Fibroblast of skin of scalp (primary cell): ENCODE measurements at regions not wholly inside any gene's neighbourhood (a gene's known extent, or its start where the extent isn't known, plus 50 kb on each side); places are given as distances from the start of the nearest gene placed in this dataset.

ENCODE experiments used
- DNase-seq: peaks from one replicate; pipeline ENCODE4 v3.0.0-alpha.2; 2013

DNA sequence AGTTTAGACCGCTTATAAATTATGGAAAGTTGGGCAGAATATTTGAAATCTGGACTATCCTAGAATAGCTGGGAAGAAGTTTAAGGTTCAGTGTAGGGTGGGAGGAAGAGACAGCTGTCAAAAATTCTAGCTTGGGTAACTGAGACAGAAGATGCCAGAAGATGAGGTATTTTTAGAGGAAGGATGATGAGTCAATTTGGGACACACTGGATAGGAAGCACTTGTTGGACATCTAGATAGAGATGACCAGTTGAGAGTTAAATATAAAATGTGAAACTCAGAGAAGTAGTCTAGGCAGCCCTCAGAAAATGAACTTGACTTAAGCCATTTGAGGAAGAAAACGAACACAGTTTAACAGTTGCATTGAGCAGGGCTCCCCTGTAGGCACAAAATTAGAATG lies 137.9 kb upstream of the MAP9 start:
- DNase-seq, result no peak

GRCh38 chr4:155512817-155513216 lies 136.1 kb upstream of the MAP9 start:
- DNase-seq, result no peak

DNA sequence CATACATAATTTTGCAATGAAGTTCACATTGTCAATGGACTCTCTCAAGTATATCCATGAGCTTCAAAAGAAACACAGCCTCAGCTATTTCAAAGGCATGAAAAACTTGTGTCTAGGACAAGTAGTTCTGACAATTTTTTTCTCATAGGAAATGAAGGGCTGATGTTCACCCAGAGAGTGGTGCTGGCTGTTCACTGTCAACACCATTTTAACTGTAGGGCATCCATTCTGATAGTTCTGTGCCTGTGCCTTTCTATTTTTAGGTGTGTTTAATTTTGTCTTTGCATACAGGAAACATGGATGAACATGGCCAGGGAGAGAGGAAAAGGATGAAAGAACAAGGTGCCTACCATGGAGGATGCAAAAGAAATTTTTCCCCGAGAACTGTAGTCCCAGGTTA lies 135.3 kb upstream of the MAP9 start:
- no peak for DNase-seq

DNA sequence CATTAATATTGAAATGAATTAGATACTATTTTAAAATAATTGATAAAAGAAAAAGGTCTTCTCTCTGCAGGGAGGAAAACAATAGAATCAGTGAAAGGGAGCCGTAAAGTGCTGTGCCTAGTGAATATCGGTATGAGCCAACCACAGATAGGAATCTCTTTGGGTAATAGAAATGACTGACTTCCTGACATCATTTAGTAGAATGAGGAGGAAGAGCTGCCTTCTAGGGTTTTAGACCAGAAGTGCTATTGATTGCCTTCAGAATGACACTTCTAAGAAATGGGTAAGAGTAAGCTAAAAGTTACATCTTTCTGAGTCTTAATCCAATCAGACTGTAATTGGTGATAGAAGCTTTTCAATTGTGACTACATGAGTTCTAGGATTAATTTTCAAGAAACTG lies 134.0 kb upstream of the MAP9 start:
- DNase-seq, result no peak

DNA sequence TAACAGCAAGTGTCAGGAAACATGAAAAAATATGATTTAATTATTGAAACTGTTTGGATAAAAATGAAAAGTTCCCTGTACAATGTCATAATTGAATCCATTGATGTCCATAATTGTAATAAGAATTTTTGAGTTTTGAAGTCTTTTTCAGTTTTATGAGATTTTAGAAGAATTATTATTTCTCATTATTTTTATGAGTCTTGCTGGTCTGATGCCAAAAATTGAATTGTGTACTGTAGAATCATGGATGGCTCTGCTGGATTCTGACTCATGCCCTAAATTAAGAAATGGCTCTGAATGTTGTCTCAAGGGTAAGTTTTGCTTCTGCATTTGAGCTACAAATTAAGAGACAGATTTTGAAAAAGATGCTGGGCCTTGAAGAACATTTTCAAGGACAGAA lies 132.8 kb upstream of the MAP9 start:
- DNase-seq, result no peak

DNA sequence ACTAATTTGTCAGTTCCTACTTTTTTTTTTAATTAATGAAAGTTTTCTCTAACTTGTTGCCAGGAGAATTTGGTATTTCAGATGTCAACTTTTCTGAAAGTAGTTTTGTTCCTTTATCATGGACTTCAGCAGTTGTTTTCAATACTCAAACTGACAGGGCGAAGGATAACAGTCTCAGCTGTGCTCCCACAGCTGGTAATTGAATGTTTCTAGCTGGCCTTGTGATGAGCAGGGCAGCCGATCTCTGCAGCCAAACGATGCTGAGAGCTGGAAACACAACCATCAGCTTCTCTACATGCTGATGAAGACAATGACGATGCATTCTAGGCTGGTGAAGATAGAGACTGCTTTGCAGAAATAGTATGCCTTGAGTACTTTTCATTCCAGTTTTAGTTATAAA lies 130.0 kb upstream of the MAP9 start:
- no peak for DNase-seq

GRCh38 chr4:155505321-155505720 lies 128.6 kb upstream of the MAP9 start:
- no peak for DNase-seq

- no peak for DNase-seq
Observed at GRCh38 chr4:155497306-155497705, 120.5 kb upstream of the MAP9 start.

DNA sequence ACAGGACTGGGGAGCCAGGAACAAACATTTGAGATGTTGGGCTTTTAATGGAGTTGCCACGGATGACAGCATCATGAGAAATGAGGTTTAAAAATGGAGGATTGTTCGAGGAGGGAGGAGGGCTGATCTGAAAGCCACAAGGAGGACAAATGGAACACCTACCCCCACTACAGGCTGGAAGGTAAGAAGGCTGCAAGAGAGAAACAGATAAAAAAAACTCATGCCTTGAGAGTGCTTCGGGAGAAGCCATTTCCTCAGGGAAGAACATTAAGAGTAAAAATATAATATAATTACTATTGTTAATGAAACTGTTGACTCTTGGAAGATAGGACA lies 119.5 kb upstream of the MAP9 start:
- no peak for DNase-seq

- no peak for DNase-seq
Observed at GRCh38 chr4:155495572-155496293, 119.0 kb upstream of the MAP9 start.

DNA sequence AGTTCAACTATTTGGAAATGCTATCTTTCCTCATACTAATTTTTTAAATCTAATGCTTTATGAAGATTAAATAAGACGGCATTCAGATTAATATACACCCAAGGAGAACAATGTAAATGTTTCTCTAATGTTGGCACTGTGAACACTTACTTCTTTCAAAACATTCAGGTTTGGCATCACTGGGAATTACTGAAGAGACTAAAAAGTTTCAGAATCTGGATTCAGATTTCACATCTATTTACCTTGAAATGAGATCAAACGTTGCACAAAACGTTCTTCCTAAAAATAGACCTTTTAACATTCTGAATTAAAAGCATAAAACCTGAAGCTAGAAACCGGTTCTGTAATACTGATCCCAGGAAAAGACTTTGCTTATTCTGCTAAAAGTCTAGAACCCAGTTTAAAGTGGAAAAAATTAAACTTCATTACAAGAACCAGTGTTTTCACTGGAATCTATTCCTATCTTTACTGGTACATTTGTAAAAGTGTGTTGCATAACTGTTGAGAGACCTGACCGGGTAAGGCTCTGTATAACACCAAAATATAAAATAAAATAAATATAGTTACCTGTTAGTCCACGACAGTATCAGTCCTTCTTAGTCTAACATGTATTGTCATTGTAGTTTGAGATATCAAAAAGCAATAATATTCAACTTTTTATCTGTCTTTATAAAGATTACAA lies 117.4 kb upstream of the MAP9 start:
- no peak for DNase-seq

DNA sequence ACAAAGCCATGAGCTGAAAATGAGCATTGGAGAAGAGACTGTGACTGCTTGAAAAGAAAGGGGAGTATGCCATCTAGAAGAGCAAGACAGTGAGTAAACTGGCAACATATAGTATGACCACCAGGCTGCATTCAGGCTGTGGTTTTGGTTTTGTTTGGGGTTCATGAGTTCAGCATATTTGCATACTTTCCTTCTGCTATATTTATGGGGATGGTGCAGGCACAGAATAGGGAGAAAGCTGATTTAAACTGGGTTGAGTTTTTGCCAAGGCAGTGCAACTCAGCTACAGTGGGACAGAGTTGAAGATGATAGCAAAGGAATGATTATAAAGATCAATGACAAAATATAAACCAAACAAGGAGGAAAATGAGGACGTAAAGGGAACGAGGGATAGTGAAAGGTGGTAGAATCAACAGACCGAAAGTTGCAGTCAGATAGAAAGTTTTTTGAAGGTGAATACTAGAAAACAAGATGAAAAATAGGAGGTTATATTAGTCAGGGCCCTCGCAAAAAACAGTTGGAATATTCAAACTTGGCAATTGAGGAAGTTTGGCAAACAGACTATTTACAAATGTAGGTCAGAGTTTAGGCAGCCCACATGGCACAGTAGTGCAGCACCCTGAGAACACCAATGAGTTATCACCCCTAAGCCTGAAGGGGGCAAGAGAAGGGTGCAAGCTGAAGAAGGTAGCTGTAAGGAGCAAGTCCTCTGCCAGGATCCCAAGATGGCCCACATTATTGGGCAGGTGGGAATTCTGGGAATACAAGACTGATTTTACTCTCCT lies 114.8 kb upstream of the MAP9 start:
- no peak for DNase-seq

DNA sequence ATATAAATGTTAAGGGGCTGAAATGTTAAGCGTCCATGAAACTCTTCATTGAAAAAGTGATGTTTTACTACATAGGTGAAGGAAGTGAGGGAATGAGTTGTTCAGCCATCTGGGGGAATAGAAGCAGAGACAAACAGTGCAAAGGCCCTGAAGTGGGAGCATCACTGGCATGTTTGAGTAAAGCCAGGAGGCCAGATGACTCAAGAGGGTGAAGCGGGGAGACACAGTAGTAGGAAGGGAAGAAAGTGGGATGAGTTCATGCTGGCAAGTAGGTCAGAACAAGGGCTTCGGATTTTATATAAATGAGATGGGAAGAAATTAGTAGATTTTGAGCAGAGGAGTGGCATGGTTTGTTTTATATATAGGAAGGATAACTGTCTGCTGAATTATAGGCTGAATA lies 112.5 kb upstream of the MAP9 start:
- DNase-seq, result no peak

DNA sequence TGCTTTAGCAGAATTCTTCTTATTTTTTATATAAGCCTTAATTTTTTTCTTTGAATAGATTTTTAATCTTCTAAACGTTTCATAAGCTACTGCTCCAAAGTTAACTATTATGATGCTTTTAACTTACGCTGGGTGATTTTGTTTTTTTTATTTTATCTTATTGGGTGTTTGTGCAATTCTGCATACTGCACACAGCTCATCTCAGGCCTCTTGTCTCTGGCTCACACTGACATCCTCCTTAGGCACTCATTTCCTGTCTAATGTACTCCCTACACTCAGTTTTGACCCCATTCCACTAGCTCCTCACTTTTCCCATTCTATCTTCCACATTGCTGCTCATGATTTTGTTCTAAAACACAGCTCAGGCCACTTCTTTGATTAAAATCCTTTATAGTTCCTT lies 111.9 kb upstream of the MAP9 start:
- no peak for DNase-seq

DNA sequence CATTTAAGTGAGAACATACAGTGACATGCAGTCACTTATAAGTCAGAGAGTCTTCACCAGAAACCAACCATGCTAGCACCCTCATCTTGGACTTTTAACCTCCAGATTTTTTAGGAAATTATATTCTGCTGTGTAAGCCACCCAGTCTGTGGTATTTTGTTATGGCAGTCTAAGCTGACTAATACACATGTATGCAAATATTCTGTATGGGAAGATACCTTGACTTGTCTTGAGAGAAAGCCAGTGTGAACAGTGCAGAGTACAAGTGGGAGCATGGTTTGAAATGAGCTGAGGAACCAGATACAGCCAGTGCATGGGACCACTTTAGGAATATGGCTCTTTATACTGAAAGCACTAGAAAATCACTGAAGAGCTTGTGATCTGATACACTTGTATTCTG lies 110.4 kb upstream of the MAP9 start:
- no peak for DNase-seq

- no peak for DNase-seq
Observed at GRCh38 chr4:155481150-155481549, 104.4 kb upstream of the MAP9 start.

GRCh38 chr4:155479835-155480234 lies 103.1 kb upstream of the MAP9 start:
- no peak for DNase-seq

- no peak for DNase-seq
Observed at GRCh38 chr4:155478336-155478835, 101.6 kb upstream of the MAP9 start.

- no peak for DNase-seq
Observed at GRCh38 chr4:155474758-155475157, 98.0 kb upstream of the MAP9 start.

- DNase-seq, result no peak
Observed at GRCh38 chr4:155473420-155474095, 96.8 kb upstream of the MAP9 start.

- no peak for DNase-seq
Observed at GRCh38 chr4:155468282-155468681, 91.5 kb upstream of the MAP9 start.

DNA sequence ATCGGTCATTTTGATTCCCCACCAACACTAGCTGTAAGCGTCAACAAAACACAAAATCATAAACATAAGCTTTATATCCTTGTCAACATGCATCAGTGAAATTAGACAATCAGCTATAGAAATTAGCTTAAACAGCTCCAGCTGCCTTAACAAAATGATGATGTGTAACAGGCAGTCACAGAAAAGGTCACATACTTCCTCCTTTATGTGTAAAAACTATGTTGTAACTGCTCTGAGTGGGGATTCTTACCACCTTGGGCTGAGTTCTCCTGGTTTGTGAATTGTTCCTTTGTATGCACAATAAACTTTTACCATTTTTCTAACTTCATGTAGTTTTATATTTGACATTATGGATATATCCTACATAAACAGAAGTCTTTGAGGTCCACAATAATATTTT lies 73.9 kb upstream of the MAP9 start:
- DNase-seq, result no peak

GRCh38 chr4:155445306-155445705 lies 68.5 kb upstream of the MAP9 start:
- no peak for DNase-seq
